ENCODE measurements at regions not wholly inside any gene's neighbourhood (a gene's known extent, or its start where the extent isn't known, plus 50 kb on each side); places are given as distances from the start of the nearest gene placed in this dataset.

DNA sequence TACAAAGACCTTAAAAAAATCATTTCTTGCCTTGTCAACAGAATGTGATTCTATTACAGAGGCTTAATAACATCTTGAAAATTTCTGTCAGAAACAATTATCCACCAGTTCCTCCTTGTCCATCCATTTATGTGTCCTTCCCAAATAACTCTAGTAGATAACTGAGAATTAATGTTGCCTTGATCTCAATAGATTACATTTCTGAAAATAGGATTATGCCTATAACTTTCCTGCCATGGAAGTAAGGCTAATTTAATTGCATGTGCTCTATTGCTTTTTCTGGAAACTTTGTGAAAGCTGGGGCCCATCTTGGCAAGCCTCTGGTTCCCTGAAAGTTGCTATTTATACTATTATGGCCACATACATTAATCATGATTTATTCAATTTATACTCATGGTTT, 76.2 kb upstream of the UNC5C start:
- no peak overlapping the region for H2AK9ac ChIP-seq (replicated peaks; ENCODE audit: low read depth, low read length, poor library complexity)
- no peak for ATAC-seq (ENCODE audit: low read depth)
- H3K4me3 ChIP-seq (ENCODE audit: insufficient read depth, low read depth, low read length): no peak overlapping the region
- no peak overlapping the region for H4K5ac ChIP-seq (ENCODE audit: low read depth, low read length)
- H3K9me1 ChIP-seq (ENCODE audit: insufficient read depth, low read length): no peaks in the 10 kb centered on the region
- no peak overlapping the region for H2BK20ac ChIP-seq (ENCODE audit: low read depth, low read length)
- no peak overlapping the region for H3K27ac ChIP-seq (ENCODE audit: insufficient read depth, low read length)
- no peaks in the 10 kb centered on the region for H3K36me3 ChIP-seq (ENCODE audit: control insufficient read depth, insufficient read depth, low read length)
- no peak overlapping the region for H3K4ac ChIP-seq (ENCODE audit: low read depth, low read length)
- no peak overlapping the region for H3K18ac ChIP-seq (ENCODE audit: low read depth, low read length)
- H3K79me1 ChIP-seq (ENCODE audit: low read depth in 1 of 2, low read length in 2 of 2): no peaks in the 10 kb centered on the region
- H3K9me3 ChIP-seq (ENCODE audit: control insufficient read depth, insufficient read depth, low read length): no peaks in the 10 kb centered on the region; the same call in 1 of the 2 replicates
- H2BK15ac ChIP-seq (ENCODE audit: low read depth, low read length): no peak overlapping the region
- CTCF ChIA-PET: no interaction called here
- H3K23ac ChIP-seq (ENCODE audit: low read depth, low read length): no peak overlapping the region
- TF ChIP-seq CEBPB (IDR thresholded peaks at IDR 0.05; ENCODE audit: low read depth, low read length) (no peak), NFE2L2 (IDR thresholded peaks at IDR 0.05; ENCODE audit: low read depth, low read length) (no peak), BHLHE40 (IDR thresholded peaks at IDR 0.05; ENCODE audit: low read depth, low read length) (no peak), RAD21 (IDR thresholded peaks at IDR 0.05; ENCODE audit: low read length) (no peak), RFX5 (IDR thresholded peaks at IDR 0.05; ENCODE audit: low read depth, low read length) (no peak), CHD1 (IDR thresholded peaks at IDR 0.05; ENCODE audit: low read depth, low read length) (no peak), MXI1 (IDR thresholded peaks at IDR 0.05; ENCODE audit: borderline replicate concordance, low read depth, low read length) (no peak), FOS (IDR thresholded peaks at IDR 0.05; ENCODE audit: low read depth, low read length) (no peak), MAZ (IDR thresholded peaks at IDR 0.05; ENCODE audit: borderline replicate concordance, low read depth, low read length) (no peak), MAFK (IDR thresholded peaks at IDR 0.05; ENCODE audit: low read depth, low read length) (no peak)
- TF ChIP-seq, protein P1, sequence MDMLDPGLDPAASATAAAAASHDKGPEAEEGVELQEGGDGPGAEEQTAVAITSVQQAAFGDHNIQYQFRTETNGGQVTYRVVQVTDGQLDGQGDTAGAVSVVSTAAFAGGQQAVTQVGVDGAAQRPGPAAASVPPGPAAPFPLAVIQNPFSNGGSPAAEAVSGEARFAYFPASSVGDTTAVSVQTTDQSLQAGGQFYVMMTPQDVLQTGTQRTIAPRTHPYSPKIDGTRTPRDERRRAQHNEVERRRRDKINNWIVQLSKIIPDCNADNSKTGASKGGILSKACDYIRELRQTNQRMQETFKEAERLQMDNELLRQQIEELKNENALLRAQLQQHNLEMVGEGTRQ (IDR thresholded peaks at IDR 0.05; ENCODE audit: low read depth, low read length): no peak
- TF ChIP-seq, protein P2, sequence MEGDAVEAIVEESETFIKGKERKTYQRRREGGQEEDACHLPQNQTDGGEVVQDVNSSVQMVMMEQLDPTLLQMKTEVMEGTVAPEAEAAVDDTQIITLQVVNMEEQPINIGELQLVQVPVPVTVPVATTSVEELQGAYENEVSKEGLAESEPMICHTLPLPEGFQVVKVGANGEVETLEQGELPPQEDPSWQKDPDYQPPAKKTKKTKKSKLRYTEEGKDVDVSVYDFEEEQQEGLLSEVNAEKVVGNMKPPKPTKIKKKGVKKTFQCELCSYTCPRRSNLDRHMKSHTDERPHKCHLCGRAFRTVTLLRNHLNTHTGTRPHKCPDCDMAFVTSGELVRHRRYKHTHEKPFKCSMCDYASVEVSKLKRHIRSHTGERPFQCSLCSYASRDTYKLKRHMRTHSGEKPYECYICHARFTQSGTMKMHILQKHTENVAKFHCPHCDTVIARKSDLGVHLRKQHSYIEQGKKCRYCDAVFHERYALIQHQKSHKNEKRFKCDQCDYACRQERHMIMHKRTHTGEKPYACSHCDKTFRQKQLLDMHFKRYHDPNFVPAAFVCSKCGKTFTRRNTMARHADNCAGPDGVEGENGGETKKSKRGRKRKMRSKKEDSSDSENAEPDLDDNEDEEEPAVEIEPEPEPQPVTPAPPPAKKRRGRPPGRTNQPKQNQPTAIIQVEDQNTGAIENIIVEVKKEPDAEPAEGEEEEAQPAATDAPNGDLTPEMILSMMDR (conservative IDR thresholded peaks at IDR 0.05; ENCODE audit: low read depth, low read length): no peak
- H4K20me1 ChIP-seq (ENCODE audit: insufficient read depth, low read length): no peaks in the 10 kb centered on the region
- H2AFZ ChIP-seq (replicated peaks; ENCODE audit: low read length, poor library complexity): no peak overlapping the region
- H3K4me1 ChIP-seq (ENCODE audit: control insufficient read depth, insufficient read depth, low read length): no peaks in the 10 kb centered on the region
- dilution Hi-C loops (cut with HindIII; ENCODE audit: low sequenced_read_pairs, unreplicated experiment) (no loop called here), in situ Hi-C loops (cut with MboI; ENCODE audit: low sequenced_read_pairs) (no loop called here), intact Hi-C loops (cut with micrococcal nuclease) (no loop called here)
- POLR2A ChIA-PET (ENCODE audit: unreplicated experiment): no interaction called here
- DNase-seq: no peak
- no peak overlapping the region for H3K4me2 ChIP-seq (ENCODE audit: low read depth, low read length)
- H3K56ac ChIP-seq (ENCODE audit: extremely low read depth, insufficient read depth, low read length): no peak overlapping the region
- no peak overlapping the region for H2AK5ac ChIP-seq (ENCODE audit: low read depth, low read length)
- no TSS peak for BruUV-seq (replicated peaks)
- no peak overlapping the region for H3K9ac ChIP-seq (ENCODE audit: low read depth, low read length)
- no peak overlapping the region for H2BK5ac ChIP-seq (ENCODE audit: low read depth, low read length, poor library complexity, severe bottlenecking)
- H3K14ac ChIP-seq (replicated peaks; ENCODE audit: low read depth, low read length): no peak overlapping the region
- no peak overlapping the region for H4K8ac ChIP-seq (ENCODE audit: low read depth in 2 of 2, low read length in 2 of 2)
- H3K27me3 ChIP-seq (ENCODE audit: control insufficient read depth, insufficient read depth, low read length): no peaks in the 10 kb centered on the region
- no peak overlapping the region for H4K91ac ChIP-seq (ENCODE audit: insufficient read depth, low read depth, low read length)
- no peak overlapping the region for H2BK120ac ChIP-seq (ENCODE audit: low read depth, low read length)
